Astrocyte (in vitro differentiated cells and primary cell): ENCODE measurements at regions not wholly inside any gene's neighbourhood (a gene's known extent, or its start where the extent isn't known, plus 50 kb on each side); places are given as distances from the start of the nearest gene placed in this dataset.
"Not testable (repeated sequence)": the region's sequence is repeated elsewhere in the genome, so short reads cannot be mapped to it uniquely, and the experiment has no call there.

ENCODE experiments used
- CTCF ChIP-seq: IDR thresholded peaks from 2 replicates; pipeline ENCODE4 v1.5.1; 2011; ENCODE audit warnings: low read depth, mild to moderate bottlenecking, inconsistent platforms, low read length, moderate library complexity; ENCODE audit not compliant: insufficient read depth
- EZH2 ChIP-seq: IDR thresholded peaks from 2 replicates; pipeline ENCODE4 v1.6.1; 2012; ENCODE audit warnings: mild to moderate bottlenecking, low read length, inconsistent platforms; ENCODE audit not compliant: insufficient read depth

- not testable (repeated sequence) for TF ChIP-seq CTCF, EZH2
Observed at GRCh38 chr3:55249156-55249555, 237.9 kb downstream of the WNT5A start.
